ENCODE measurements at regions not wholly inside any gene's neighbourhood (a gene's known extent, or its start where the extent isn't known, plus 50 kb on each side); places are given as distances from the start of the nearest gene placed in this dataset.
"Not testable (repeated sequence)": the region's sequence is repeated elsewhere in the genome, so short reads cannot be mapped to it uniquely, and the experiment has no call there.

DNA sequence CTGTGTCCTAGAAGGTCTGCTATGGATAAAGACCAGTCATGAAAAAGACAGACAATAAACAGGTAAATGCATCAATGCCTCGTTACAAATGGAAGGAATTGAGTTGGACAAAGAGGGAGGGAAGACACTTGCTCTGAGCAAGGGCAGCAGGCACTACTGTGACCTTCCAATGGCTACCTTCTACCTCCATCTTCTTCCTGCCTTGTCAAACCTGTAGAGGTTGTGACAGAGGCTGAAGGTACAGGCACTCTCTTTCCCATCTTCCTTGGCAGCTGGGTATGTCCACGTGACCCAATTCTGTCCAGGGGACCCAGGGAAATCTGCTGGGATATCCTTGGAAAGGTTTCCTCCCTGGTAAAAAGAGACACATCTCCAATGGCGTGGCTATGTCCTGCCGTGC is 274.8 kb downstream of the TFAP2C start:
- CTCF ChIA-PET, result no interaction called here
- POLR2A ChIA-PET, result no interaction called here

DNA sequence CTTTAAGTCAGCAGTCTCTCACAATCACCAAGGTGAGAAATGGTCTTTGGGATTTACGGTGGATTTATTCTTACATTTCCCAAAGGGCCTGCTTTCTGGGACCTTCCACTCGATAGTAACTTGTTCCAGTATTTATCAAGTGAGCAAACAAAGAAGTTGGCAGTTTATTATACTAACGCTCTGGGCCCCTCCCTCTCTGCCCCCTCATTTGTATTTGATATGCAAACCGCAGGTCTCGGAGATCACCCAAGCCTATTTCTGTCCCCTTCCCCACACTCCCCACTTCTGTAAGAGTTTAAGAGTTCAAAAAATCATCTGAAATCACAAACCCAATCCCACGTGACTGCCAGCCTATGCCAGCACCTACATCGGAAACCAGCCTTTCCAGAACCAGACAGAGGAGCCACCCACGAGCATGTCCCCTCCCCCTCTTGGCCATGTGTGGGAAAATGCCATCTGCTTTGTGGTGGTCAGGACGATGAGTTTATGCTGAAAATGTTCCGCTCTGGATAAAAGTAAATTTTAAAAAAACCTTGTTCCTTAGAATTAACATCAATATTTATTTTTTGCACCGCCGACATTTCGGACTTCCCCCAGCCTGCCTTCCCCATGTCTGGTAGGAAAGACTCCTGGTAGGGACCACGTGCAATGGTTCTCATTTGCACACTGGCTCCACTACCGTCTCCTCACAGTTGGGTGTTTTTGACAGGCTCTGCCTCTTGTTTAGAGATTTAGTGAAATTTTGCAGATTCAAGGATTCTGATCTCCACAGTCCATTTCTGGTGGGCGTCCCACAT is 281.0 kb downstream of the TFAP2C start:
- ChIA-PET CTCF (no interaction called here), POLR2A (no interaction called here)

DNA sequence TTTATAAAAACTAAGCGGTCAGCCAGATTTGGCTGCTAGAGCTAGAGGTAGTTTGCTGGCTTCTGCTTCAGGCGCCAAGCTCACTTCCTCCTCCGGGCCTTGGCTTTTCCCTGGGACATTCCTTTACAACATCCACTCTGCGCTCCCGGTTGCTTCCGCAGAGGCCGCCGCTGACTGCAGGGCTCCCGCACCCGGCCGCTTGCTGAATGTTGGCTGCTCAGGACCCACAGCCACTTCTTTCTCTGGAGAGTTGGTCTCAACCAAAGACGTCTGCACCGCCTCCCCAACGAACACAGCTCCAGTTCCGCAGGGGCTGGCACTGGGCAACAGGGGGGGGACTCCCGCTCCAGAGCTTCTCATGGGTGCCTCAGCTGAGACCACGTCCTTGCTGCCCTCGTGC is 282.8 kb downstream of the TFAP2C start:
- ChIA-PET POLR2A (no interaction called here), CTCF (no interaction called here)

DNA sequence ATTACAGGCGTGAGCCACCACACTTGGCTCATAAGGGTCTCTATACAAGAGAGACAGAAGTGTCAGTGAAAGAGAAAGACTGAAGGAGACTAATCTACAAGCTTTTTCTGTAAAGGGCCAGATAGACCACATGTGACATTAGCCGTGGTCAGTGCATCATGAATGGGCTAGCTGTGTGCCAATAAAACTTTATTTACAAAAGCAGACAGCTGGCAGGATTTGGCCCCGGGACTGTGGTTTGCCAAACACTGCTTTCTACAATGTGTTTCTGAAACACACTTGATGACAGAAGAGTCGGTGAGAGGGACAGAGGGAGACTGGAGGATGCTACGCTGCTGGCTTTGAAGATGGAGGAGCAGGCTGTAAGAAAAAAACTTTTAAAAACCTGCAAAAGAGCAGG is 285.4 kb downstream of the TFAP2C start:
- ChIA-PET POLR2A (no interaction called here), CTCF (no interaction called here)

DNA sequence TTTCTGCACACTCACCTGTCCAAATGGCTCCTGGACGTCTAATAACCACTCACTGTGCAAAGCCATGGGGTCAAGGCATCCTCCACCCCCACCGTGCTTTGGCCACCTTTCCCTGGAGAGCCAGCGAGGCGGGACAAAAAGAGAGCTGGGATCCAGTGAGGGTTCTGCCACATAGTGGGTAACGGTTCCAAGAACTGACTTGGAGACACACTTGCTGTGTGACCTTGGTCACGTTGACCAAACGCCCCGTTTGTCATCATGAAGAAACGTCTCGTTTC is 287.2 kb downstream of the TFAP2C start:
- ChIA-PET CTCF (no interaction called here), POLR2A (no interaction called here)

DNA sequence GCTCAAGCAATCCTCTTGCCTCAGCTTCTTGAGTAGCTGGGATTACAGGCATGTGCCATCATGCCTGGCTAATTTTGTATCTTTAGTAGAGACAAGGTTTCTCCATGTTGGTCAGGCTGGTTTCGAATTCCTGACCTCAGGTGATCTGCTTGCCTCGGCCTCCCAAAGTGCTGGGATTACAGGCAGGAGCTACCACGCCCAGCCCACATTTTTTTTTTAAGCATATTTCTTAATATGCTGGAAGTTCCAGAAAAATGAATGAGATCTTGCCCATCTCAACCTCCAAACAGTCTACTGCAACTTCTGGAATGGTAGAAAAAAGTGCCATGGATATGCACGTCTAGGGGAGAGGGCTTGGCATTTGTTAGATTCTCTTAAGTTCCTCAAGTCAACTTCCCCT is 290.9 kb downstream of the TFAP2C start:
- POLR2A ChIA-PET, CTCF ChIA-PET: not testable (repeated sequence)

DNA sequence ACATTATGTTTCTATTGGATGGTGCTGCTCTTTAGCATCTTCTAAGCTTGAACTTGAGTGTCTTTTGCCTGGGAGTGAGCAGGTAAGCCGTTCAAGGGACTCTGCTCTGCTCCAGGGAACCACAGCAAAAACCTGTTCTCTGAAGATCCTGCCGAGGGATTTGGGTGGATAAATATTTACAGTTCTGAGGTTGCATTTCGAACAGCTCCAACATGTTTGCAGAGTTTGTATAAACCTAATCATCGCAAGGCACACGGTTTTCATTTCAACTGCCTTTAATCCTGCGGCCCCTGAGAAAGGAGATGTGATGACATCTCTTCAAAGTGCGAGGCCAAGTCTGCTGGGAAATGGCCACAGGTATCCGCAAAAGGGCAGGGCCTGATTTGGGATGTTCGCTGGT is 293.4 kb downstream of the TFAP2C start:
- CTCF ChIA-PET, result interaction anchor here (0.6 kb wide), 1 partner anchor 47 kb away, joined by 3 read pairs; no protein-coding TSS in a partner anchor

DNA sequence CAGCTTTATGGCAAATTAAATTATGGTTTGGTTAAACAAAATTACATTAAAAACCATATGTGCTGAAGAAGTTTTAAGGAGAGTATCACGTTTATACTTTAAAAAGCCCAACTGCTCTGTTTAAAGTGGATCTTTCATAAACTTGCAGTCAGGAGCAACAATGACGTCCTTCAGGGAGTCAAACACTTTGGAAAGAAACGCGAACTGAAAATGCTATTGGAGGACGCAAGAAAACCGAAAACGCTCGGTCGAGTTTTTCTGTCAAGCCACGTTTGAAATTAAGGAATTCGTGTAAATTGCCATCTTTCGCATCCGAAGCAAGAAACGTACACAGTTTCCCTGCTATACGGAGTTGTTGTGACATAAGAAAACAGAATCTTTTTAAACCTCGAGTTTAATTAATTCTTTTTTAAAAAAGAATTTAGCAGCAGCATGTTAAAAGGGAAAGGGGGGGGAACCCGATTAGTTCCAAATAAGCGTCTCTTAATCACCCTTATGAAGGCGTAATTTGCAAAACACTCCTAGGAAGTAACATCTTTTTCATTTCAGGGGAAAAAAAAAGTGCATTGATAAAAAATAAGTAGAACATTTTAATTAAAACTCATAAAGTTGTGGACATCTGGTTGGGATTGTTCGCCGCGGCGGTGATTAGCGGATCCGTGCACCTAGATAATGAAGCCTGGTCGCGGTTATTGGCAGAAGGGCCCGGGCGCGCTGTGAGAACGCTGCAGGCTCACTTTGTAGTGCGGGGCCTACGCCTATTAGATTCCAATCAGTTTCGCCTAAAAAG is 295.4 kb downstream of the TFAP2C start:
- ChIA-PET POLR2A (no interaction called here), CTCF (no interaction called here)

More for the DNA sequence above, 293.4 kb downstream of the TFAP2C start:
- POLR2A ChIA-PET, result no interaction called here

DNA sequence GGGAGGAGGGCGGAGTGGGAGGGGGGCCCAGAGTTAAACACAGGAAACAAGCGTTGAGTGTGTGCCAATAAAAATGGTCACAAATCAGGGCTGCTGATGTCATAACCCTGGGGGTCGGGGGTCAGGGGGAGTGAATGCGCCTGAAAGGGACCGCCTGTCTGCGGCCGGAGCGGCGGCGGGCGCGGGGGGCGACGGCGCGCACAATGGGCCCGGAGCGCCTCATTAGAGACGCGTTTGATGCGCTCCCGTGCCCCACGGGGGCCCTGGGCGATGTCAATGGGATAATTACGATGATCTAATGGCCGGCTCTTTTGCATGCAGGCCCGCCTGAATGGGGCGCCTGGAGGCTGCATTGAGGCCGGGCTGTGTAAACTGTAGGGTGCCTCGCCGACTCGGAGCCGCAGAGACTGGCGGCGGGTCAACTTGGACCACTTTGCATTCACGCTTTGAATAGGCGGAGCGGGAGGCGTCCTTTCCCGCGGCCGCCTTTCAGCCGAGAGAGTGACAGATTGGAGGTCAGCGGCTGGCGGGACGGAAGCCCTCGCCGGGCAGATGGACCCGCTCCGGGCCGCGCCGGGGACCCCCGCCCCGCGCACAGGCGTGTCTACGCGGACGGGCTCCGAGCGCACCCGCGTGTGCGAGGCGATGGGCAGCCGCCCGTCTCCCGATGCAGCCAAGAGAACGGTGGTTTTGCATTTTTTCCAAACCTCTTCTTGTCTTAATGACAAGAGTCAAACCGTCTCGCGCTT is 296.1 kb downstream of the TFAP2C start:
- POLR2A ChIA-PET, result no interaction called here
- CTCF ChIA-PET, result no interaction called here

DNA sequence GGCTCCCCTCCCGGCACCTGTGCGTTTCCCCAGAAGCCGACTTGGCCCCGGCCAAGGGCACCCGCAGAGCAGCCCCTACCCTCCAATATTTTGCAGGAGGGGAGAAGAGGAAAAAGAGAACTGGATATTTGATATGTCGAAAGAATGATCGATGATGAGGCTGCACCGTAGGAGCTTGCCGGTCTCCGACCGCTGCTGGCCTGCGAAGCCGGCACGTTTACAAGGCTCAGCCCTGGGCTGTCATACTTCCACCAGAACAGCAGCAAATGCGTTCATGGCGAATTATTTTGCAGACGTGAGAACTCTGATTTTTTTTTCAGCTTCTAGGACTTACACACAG is 296.7 kb downstream of the TFAP2C start:
- CTCF ChIA-PET, result no interaction called here
- POLR2A ChIA-PET, result no interaction called here

DNA sequence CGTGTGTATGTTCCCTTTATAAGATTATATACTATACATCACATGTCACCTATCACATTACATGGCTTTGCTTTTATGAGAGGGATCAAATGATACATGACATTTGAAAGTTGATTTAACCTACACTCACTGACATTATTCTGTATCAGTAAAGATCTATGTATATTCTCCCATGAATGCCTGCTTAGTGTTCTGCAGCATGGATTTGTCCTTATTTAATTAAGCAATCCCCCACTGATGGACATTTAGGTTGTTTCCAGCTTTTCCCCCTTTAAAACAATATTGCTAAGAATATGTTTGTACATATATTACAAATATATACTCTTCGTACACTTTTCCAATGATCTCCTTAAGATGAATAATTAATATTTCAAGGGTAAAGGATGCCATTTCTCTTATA is 297.4 kb downstream of the TFAP2C start:
- CTCF ChIA-PET, result no interaction called here

DNA sequence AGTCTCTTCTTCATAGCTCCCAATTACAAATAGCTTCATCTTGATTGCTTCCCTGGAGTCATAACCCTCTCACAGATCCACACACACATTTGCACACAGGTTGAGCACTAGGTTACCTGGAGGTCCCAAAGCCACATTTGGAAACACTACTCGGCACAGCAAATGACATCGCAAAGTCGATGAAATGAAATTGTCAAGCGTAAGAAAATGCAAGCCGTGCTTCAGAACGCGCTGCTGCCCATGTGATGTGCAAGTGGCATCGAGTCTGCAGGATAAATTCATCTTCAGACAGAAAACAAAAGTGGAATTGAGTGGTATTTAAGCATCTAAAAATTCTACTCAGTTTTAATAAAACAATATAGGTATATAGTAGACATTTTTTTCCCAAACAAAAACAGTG is 298.0 kb downstream of the TFAP2C start:
- CTCF ChIA-PET, result no interaction called here
- POLR2A ChIA-PET, result no interaction called here

More for the DNA sequence above, 297.4 kb downstream of the TFAP2C start:
- POLR2A ChIA-PET, result no interaction called here

DNA sequence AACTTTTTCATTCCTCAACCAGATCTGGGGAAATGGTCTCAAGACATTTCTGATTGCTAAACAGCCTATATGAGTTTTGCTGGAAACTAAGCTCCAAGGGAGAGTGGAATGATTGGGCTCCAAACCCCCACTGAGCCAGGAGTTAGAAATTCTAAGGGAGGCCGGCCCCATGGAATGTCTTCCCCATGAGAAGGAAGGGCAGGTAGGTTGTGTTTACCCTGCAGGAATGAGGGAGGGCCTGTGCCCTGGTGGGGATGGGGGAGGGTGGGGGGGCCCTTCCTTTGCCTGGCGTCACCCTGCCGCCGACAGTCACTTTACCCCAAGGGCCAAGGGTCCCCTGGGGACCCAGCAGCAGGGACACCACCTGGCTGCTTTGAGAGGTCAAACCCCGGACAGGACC is 298.9 kb downstream of the TFAP2C start:
- CTCF ChIA-PET, result no interaction called here
- POLR2A ChIA-PET, result no interaction called here

DNA sequence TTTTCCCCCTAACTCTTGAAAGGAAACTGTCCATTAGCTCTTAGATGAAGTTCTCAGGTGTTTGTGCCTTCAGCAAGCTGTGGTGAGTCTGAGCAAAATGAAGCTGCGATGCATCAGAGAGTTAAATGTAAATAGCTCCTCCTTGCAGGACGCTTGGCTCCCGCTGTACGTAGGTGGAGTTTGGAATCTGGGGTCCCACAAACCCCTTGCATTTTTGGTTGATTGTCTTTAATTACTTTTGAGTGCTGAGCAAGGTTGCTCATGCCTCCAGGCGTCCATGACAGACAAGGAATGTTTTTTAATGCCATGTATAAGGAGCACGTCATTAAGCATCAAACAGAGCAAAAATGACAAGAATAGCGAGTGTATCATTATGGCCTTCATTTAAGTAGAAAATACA is 300.5 kb downstream of the TFAP2C start:
- ChIA-PET CTCF (no interaction called here), POLR2A (no interaction called here)

DNA sequence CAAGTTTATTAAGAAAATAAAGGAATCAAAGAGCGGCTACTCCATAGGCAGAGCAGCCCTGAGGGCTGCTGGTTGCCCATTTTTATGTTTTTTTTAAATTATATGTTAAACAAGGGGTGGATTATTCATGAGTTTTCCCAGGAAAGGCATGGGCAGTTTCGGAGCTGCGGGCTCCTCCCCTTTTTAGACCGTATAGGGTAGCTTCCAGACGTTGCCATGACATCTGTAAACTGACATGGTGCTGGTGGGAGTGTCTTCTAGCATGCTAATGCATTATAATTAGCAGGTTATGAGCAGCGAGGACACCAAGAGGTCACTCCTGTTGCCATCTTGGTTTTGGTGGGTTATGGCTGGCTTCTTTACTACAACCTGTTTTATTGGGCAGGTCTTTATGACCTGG is 301.8 kb downstream of the TFAP2C start:
- ChIA-PET CTCF (interaction anchor here (0.7 kb wide), 1 partner anchor 34 kb away, joined by 3 read pairs; no protein-coding TSS in a partner anchor), POLR2A (no interaction called here)

DNA sequence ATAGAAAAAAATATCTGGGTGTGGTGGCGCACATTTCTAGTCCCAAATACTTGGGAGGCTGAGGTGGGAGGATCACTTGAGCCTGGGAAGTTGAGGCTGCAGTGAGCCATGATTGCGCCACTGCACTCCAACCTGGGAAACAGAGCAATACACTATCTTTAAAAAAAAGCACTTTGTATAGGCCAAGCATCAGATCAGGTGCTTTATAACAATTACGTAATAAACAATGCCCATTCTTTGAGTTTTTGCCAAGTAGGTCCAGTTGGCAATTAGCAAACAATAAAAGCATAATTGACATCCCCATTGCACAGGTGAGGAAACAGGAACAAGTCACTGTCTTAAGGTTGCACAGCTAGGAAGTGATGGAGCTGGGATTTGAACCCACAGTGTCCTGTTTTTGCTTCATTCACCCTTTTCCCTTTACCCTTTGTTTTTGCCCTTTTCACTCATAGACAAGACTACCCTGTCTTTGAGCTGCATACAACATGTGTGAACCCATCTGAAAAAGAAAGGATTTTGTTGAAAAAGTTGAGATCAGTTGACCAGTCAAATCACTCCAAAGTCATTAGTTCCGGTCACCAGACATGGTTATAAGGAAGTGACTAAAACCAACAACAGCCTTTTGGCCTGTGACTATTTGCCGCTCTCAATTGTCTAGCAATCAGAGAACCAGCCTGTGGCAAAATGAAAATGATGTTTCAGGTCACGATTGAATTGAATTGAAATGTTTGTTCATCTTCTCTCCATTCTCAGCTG is 303.6 kb downstream of the TFAP2C start:
- ChIA-PET CTCF (no interaction called here), POLR2A (no interaction called here)

DNA sequence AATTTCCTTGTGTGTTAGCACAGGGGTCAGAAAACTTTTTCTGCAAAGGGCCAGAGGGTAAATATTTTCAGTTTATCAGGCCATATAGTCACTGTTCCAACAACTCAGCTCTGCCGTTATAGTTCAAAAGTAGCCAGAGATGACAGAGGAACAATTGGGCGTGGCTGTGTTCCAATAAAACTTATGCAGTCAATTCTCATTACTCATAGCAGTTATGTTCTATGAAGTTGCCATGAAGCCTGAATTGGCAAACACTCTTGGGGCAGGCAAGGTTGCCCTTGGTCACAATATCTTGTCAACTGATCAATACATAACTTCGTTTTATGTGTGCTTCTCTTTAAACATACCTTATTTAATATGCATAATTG is 304.2 kb downstream of the TFAP2C start:
- ChIA-PET CTCF (no interaction called here), POLR2A (no interaction called here)

DNA sequence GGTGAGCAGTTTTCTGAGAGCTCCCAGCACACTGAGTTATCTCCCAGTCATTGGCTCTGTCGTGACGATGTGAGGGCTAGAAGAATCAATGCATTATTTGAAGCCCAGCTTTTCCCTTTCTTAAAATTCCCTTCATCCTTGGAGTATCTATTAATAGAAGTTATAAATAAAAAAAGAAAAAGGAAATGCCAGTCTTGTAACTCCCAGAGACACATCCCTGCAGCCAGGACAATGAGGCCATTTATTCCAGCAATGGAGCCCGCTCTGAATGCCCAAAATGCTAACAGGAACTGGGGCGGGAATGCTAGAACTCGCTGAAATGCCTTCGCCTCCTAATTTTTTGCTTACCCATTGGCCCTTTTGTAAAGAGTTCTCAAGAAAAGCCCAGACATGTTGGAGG is 305.8 kb downstream of the TFAP2C start:
- POLR2A ChIA-PET, result no interaction called here
- CTCF ChIA-PET, result no interaction called here

DNA sequence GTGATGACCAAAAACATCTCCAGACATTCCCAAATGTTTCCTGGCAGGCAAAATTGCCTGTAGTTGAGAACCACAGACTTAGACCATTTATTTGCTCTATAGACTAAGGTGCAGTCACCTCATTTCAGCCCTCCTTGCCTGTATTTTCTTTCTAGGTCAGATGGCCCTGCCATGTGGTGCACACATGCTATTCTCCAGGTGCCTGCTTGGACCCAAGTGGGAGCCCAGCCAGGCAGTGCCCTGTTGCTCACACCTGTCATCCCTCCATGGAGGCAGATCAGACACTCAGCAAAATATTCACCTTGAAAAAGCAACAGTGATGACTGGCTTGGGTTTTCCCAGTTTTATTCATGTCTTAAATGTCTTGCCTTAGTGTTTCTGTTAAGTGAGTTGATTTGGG is 311.4 kb downstream of the TFAP2C start:
- ChIA-PET POLR2A (no interaction called here), CTCF (no interaction called here)

DNA sequence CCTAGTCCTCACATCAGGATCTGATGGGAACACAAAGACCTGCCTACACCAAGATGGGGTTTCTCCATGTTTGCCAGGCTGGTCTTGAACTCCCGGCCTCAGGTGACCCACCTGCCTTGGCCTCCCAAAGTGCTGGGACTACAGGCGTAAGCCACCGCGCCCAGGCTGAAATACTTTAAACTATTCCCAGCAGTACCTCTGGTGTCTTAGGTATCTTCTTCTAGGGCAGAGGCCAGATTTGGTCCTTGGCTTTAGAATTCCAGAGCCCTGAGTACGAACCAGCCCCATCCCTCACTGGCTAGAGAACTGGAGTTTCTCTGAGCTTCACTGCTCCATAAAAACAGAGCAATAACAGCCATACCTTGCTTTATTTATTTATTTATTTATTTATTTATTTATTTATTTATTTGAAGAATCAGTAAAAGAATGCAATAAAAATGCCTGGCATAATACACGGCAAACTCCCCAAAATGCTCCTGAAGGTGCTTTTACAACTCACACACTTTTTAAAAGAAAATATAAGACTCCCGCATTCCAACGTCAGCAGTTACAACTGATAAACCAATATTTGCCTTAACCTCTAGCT is 312.1 kb downstream of the TFAP2C start:
- CTCF ChIA-PET, result no interaction called here
- POLR2A ChIA-PET, result no interaction called here
